ENCODE measurements at regions not wholly inside any gene's neighbourhood (a gene's known extent, or its start where the extent isn't known, plus 50 kb on each side); places are given as distances from the start of the nearest gene placed in this dataset.

- DNase-seq (ENCODE audit: low spot score), result no peak
- in situ Hi-C loops (cut with MboI; ENCODE audit: low sequenced_read_pairs, unreplicated experiment), result no loop called here
- TF ChIP-seq, protein P1, sequence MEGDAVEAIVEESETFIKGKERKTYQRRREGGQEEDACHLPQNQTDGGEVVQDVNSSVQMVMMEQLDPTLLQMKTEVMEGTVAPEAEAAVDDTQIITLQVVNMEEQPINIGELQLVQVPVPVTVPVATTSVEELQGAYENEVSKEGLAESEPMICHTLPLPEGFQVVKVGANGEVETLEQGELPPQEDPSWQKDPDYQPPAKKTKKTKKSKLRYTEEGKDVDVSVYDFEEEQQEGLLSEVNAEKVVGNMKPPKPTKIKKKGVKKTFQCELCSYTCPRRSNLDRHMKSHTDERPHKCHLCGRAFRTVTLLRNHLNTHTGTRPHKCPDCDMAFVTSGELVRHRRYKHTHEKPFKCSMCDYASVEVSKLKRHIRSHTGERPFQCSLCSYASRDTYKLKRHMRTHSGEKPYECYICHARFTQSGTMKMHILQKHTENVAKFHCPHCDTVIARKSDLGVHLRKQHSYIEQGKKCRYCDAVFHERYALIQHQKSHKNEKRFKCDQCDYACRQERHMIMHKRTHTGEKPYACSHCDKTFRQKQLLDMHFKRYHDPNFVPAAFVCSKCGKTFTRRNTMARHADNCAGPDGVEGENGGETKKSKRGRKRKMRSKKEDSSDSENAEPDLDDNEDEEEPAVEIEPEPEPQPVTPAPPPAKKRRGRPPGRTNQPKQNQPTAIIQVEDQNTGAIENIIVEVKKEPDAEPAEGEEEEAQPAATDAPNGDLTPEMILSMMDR (IDR thresholded peaks at IDR 0.05; ENCODE audit: borderline replicate concordance, control extremely low read depth, extremely low read depth, insufficient read depth, missing control alignments), result no peak
These were observed 108.7 kb upstream of the JADE1 start for GRCh38 chr4:128700659-128701350.

GRCh38 chr4:128698386-128698785, 111.1 kb upstream of the JADE1 start:
- in situ Hi-C loops (cut with MboI; ENCODE audit: low sequenced_read_pairs, unreplicated experiment), result no loop called here

DNA sequence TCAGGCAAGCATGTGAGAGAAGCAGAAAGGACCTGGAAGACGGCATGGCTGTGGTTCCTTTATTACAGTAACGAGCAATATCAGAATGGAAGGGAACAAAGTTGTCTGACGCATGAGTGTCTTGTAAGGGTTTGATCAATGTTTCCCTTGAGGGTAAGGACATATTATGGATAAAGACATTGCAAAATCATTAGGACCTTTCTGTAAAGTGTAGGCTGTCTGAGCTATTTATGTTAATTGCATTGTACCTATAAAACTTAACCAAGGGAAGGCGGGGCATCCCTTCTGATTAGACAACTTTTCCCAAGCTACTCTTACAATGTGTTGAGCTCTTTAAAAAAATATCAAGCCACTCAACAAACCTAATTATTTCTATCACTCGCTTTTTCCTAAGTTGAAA, 112.2 kb upstream of the JADE1 start:
- TF ChIP-seq, protein P1 (IDR thresholded peaks at IDR 0.05; ENCODE audit: borderline replicate concordance, control extremely low read depth, extremely low read depth, insufficient read depth, missing control alignments), result no peak
- in situ Hi-C loops (cut with MboI; ENCODE audit: low sequenced_read_pairs, unreplicated experiment), result no loop called here
- no peak for DNase-seq (ENCODE audit: low spot score)

More at GRCh38 chr4:128698386-128698785, 111.1 kb upstream of the JADE1 start:
- TF ChIP-seq, protein P1 (IDR thresholded peaks at IDR 0.05; ENCODE audit: borderline replicate concordance, control extremely low read depth, extremely low read depth, insufficient read depth, missing control alignments), result no peak
- DNase-seq (ENCODE audit: low spot score), result no peak

DNA sequence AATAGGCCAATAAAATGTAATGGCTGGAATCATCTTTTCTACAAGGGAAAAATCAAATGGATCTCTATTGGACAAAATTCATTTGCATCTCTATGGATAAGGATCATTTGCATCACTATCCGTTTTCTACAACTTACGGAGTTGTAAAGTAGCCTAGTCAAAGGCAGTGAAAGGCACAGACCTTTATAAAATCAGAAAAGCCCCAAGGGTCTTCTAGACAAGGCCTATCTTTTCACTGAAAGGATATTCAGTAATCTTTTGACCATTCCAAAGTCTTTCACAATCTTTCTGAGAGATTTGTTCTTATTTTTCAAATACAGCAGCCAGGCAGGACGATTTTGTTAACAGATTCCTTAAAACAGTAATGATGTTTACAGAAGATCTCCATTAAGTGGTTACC, 119.5 kb upstream of the JADE1 start:
- TF ChIP-seq, protein P1 (IDR thresholded peaks at IDR 0.05; ENCODE audit: borderline replicate concordance, control extremely low read depth, extremely low read depth, insufficient read depth, missing control alignments), result no peak

GRCh38 chr4:128688846-128689437, 120.6 kb upstream of the JADE1 start:
- in situ Hi-C loops (cut with MboI; ENCODE audit: low sequenced_read_pairs, unreplicated experiment), result no loop called here
- TF ChIP-seq, protein P1 (IDR thresholded peaks at IDR 0.05; ENCODE audit: borderline replicate concordance, control extremely low read depth, extremely low read depth, insufficient read depth, missing control alignments), result no peak
- no peak for DNase-seq (ENCODE audit: low spot score)

More for the DNA sequence above, 119.5 kb upstream of the JADE1 start:
- no peak for DNase-seq (ENCODE audit: low spot score)
- in situ Hi-C loops (cut with MboI; ENCODE audit: low sequenced_read_pairs, unreplicated experiment), result no loop called here

DNA sequence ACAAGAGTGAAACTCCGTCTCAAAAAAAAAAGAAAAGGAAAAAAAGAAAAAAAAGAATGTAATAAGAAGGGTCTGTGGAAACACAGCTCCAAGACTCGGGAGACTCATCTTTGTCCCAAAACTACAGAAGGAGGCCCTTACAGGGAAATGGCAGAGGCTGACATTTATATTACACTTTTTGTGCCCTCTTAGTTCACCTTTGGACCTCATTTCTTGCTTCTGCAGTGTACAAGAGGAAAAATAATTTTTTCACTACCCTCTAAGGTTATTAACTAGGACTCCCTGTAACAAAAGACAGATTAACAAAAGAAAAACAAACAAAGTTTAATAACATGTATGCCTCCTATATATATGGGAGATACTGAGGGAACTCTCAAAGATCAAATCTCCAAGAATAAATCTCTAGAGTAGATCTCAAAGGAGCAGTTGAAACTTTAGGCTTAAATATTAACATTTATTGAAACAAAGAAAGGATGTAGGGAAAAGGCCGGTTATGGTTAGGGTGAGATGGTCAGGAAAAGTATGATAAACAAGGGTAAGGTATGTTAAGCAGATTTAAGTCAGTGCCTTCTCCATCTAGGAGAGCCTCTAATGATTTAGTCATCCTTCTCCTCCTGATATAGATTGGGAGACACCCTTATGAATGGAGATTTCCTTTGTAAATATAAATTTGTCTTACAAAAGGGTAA, 121.3 kb upstream of the JADE1 start:
- in situ Hi-C loops (cut with MboI; ENCODE audit: low sequenced_read_pairs, unreplicated experiment), result no loop called here
- TF ChIP-seq, protein P1 (IDR thresholded peaks at IDR 0.05; ENCODE audit: borderline replicate concordance, control extremely low read depth, extremely low read depth, insufficient read depth, missing control alignments), result no peak
- DNase-seq (ENCODE audit: low spot score), result no peak
